ENCODE measurements at regions not wholly inside any gene's neighbourhood (a gene's known extent, or its start where the extent isn't known, plus 50 kb on each side); places are given as distances from the start of the nearest gene placed in this dataset.

DNA sequence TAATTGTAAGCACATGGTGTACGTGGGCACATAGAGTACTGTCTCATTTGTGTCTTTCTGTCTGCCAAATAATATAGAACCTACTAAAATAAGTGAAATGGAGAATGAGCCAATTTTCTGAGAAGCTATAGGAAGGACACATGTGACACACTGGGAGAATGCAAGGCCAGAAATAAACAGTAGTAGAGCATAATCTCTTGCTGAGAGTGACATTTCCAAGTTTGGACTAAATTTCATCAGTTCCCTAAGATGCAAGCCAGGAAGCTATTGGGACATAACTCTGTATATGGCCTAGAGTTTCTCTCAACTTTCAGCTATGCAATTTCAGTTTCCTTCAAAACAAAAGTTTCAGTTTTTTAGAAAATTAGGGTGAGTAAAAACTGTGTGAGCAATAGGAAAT lies 638.7 kb downstream of the PCDH18 start:
- TF ChIP-seq, protein P1, sequence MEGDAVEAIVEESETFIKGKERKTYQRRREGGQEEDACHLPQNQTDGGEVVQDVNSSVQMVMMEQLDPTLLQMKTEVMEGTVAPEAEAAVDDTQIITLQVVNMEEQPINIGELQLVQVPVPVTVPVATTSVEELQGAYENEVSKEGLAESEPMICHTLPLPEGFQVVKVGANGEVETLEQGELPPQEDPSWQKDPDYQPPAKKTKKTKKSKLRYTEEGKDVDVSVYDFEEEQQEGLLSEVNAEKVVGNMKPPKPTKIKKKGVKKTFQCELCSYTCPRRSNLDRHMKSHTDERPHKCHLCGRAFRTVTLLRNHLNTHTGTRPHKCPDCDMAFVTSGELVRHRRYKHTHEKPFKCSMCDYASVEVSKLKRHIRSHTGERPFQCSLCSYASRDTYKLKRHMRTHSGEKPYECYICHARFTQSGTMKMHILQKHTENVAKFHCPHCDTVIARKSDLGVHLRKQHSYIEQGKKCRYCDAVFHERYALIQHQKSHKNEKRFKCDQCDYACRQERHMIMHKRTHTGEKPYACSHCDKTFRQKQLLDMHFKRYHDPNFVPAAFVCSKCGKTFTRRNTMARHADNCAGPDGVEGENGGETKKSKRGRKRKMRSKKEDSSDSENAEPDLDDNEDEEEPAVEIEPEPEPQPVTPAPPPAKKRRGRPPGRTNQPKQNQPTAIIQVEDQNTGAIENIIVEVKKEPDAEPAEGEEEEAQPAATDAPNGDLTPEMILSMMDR (IDR thresholded peaks at IDR 0.05) = no peak

DNA sequence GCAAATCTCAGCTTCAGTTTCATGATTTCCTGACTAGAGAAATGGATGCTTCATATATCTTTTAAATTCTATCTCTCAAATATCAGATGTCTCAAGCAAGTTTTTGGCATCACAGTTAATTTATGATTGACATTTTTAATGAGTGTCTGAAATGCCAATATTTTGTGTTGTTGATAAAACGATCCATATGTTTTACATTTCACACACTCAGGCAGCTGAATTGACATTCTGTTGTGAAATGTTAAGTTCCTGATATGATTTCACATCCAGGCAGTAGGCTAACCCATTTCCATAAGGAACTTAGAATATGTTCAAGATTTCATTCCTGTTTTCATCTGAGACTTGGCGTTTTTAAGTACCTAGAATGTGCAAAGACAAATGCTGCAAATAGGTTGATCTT lies 650.6 kb downstream of the PCDH18 start:
- TF ChIP-seq, protein P1 (IDR thresholded peaks at IDR 0.05) = no peak

DNA sequence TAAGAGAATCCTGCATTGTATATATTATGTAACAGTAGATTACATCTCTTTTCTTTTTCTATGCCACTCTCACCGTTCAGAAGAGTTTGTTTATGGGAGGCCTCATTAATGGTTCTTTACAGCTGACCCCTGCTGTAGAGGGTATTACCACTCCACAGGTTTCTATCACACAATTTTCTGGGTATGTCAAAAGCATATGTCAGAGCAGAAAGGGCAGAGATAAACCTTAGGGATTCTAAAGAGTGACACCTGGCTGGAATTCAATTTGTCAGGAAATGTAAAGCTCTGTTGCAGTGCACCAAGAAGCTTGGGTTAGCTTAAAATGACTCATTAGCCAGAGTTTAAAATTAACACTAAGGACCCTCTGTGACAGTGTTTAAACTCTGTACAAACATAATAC lies 658.7 kb downstream of the PCDH18 start:
- TF ChIP-seq, protein P1 (IDR thresholded peaks at IDR 0.05) = no peak

DNA sequence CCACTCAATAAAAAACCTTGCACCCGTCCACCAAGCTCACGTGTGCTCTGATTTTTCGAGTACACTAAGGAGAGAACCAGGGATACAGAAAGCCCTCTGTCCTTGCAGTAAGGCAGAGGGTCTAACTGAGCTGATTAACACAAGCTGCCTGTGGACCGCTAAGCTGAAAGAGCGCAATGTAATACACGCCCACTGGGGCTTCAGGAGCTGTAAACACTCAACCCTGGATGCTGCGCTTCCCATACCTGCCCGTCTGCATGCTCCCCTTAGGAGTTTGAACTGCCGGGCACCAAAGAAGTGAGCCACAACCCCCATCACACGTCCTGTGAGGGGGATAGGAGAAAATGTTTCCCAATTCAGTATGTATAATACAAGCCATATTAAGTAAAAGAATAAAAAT lies 664.8 kb downstream of the PCDH18 start:
- TF ChIP-seq, protein P1 (IDR thresholded peaks at IDR 0.05) = no peak

DNA sequence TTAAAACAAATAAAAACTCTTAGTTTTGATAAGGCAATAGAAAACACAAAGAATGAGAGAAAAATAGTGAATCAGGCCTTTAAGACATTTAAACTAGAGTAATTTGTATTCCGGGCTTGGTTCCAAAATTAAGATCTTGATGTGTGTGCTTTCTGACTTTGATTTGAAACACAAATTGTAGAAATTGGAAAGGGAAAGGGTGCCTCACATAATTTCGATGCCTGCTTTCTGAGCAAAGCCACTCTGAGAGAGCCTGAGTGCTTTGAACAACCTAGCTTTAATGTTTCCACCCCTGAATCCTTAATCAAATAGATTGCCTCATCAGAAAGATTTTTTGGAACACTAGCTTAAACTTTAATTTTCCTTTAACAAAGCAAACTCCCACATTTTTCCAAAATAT lies 666.8 kb downstream of the PCDH18 start:
- TF ChIP-seq, protein P1 (IDR thresholded peaks at IDR 0.05) = no peak

DNA sequence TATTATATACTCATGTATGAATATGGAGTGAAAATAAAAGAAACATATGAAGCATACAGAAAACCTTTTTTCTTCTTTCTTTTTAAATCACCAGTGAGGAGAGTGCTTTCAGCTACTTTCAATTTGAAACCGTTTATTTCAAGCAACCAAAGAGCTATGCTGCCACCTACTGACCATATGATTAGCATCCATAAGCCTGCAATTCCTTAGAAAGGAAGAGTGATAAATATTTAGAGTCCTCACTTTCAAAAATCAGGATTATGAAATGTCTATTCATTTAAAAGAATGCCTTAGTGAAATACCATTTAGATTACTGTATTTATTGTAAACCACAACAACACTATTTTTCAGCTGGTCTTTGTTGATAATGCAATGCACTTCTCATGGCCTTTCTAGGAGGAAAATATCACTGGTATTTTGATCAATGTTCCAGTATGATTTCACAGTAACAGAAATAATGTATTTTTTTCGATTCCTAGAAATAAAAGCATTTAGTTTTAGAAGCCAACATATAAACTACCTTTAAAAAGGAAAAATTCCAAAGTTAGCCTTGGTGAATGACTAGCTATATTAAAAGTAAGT lies 667.6 kb downstream of the PCDH18 start:
- TF ChIP-seq, protein P1 (IDR thresholded peaks at IDR 0.05) = peak; percentile 68

DNA sequence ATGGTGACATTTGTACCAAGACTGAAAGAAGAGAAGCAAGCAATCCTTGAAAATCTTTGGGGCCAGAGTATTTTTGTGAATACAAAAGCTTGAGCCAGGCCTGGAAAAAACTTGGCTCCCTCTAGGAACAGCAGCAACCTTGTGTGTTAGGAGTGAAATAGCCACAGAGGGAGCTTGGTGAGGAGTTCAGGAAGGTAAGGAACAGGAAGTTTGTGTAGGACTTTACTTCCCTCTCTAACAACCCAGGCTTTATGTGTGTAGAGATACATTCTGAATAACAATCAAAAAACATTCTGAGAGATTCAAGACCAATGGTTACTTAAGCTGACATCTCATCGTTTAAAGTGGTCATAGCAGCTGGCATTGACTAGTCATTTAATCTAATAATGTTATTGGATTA lies 668.5 kb downstream of the PCDH18 start:
- TF ChIP-seq, protein P1 (IDR thresholded peaks at IDR 0.05) = no peak

DNA sequence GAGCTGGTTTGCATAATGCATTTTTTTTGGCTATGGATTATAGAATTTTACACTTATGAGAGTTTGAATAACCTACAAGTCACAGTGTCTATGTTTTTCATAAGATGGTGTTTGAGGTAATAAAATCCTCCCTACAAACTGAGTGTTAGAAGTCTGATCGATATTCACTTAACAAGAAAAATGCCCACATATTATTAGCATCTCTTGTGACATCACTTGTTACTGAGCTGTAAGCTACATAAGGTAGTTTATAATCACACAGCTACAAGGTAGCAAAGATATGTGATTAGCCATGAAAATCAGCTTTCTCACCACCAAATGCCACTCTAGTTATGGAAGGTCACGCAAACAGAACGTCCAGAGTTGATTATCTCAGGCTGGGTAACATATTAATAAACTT lies 669.6 kb downstream of the PCDH18 start:
- TF ChIP-seq, protein P1 (IDR thresholded peaks at IDR 0.05) = no peak

Measured in LNCAP (cell line).